ENCODE measurements at regions not wholly inside any gene's neighbourhood (a gene's known extent, or its start where the extent isn't known, plus 50 kb on each side); places are given as distances from the start of the nearest gene placed in this dataset.

GRCh38 chr9:95645992-95646391 is 129.2 kb upstream of the PTCH1 start:
- DNase-seq, result no peak
- ATAC-seq, result no peak
- intact Hi-C loops (cut with DNase I, micrococcal nuclease), result no loop called here

GRCh38 chr9:95645579-95645978 is 128.8 kb upstream of the PTCH1 start:
- intact Hi-C loops (cut with DNase I, micrococcal nuclease), result no loop called here
- DNase-seq (no peak), ATAC-seq (no peak)

GRCh38 chr9:95644377-95644776 is 127.6 kb upstream of the PTCH1 start:
- ATAC-seq (no peak), DNase-seq (no peak)

GRCh38 chr9:95643619-95644018 is 126.8 kb upstream of the PTCH1 start:
- no peak for DNase-seq
- ATAC-seq, result no peak
- intact Hi-C loops (cut with DNase I, micrococcal nuclease), result no loop called here

More at GRCh38 chr9:95644377-95644776, 127.6 kb upstream of the PTCH1 start:
- intact Hi-C loops (cut with DNase I, micrococcal nuclease), result no loop called here

GRCh38 chr9:95642189-95642588 is 125.4 kb upstream of the PTCH1 start:
- intact Hi-C loops (cut with DNase I, micrococcal nuclease), result no loop called here
- DNase-seq (no peak), ATAC-seq (no peak)

- ATAC-seq (no peak), DNase-seq (peak in 1 of 2 donors; percentile 27)
- intact Hi-C loops (cut with DNase I, micrococcal nuclease), result no loop called here
These were observed 124.8 kb upstream of the PTCH1 start for GRCh38 chr9:95641586-95641985.

- intact Hi-C loops (cut with DNase I, micrococcal nuclease), result no loop called here
- ATAC-seq (no peak), DNase-seq (no peak)
These were observed 123.6 kb upstream of the PTCH1 start for GRCh38 chr9:95640336-95640735.

GRCh38 chr9:95635986-95636671 is 119.4 kb upstream of the PTCH1 start:
- ATAC-seq (no peak), DNase-seq (no peak)
- intact Hi-C loops (cut with DNase I, micrococcal nuclease), result no loop called here

- no peak for ATAC-seq
- DNase-seq, result no peak
- intact Hi-C loops (cut with DNase I, micrococcal nuclease), result no loop called here
These were observed 117.8 kb upstream of the PTCH1 start for GRCh38 chr9:95634536-95634935.

GRCh38 chr9:95634114-95634513 is 117.3 kb upstream of the PTCH1 start:
- intact Hi-C loops (cut with DNase I, micrococcal nuclease), result no loop called here
- ATAC-seq, result no peak
- no peak for DNase-seq

GRCh38 chr9:95629585-95629984 is 112.8 kb upstream of the PTCH1 start:
- ATAC-seq (no peak), DNase-seq (no peak)
- intact Hi-C loops (cut with DNase I, micrococcal nuclease), result no loop called here

- DNase-seq (no peak), ATAC-seq (no peak)
- intact Hi-C loops (cut with DNase I, micrococcal nuclease), result no loop called here
These were observed 111.0 kb upstream of the PTCH1 start for GRCh38 chr9:95627802-95628201.

- DNase-seq (peak; percentile 55 to 85), ATAC-seq (peak; percentile 98)
- intact Hi-C loops (cut with DNase I, micrococcal nuclease), result no loop called here
These were observed 110.3 kb upstream of the PTCH1 start for GRCh38 chr9:95626885-95627558.

GRCh38 chr9:95626341-95626740 is 109.6 kb upstream of the PTCH1 start:
- no peak for DNase-seq
- ATAC-seq, result no peak
- intact Hi-C loops (cut with DNase I, micrococcal nuclease), result no loop called here

GRCh38 chr9:95623640-95624039 is 106.9 kb upstream of the PTCH1 start:
- intact Hi-C loops (cut with DNase I, micrococcal nuclease), result no loop called here
- ATAC-seq, result no peak
- DNase-seq, result no peak

GRCh38 chr9:95620722-95621121 is 104.0 kb upstream of the PTCH1 start:
- peak in 1 of 2 donors; percentile 30 for DNase-seq
- peak; percentile 97 for ATAC-seq
- intact Hi-C loops (cut with DNase I, micrococcal nuclease), result no loop called here

GRCh38 chr9:95620314-95620713 is 103.5 kb upstream of the PTCH1 start:
- ATAC-seq, result peak; percentile 50
- intact Hi-C loops (cut with DNase I, micrococcal nuclease), result no loop called here

GRCh38 chr9:95615246-95615645 is 98.5 kb upstream of the PTCH1 start:
- intact Hi-C loops (cut with DNase I, micrococcal nuclease), result no loop called here

More at GRCh38 chr9:95620314-95620713, 103.5 kb upstream of the PTCH1 start:
- DNase-seq, result peak in 1 of 2 donors; percentile 25

GRCh38 chr9:95613670-95614069 is 96.9 kb upstream of the PTCH1 start:
- peak; percentile 26 for ATAC-seq
- intact Hi-C loops (cut with DNase I, micrococcal nuclease), result no loop called here
- no peak for DNase-seq

More at GRCh38 chr9:95615246-95615645, 98.5 kb upstream of the PTCH1 start:
- no peak for ATAC-seq
- no peak for DNase-seq

GRCh38 chr9:95611354-95611753 is 94.6 kb upstream of the PTCH1 start:
- no peak for DNase-seq
- intact Hi-C loops (cut with DNase I, micrococcal nuclease), result no loop called here
- no peak for ATAC-seq

All from left colon (tissue), 2 donors.